PC-9 (cell line): ENCODE measurements at regions not wholly inside any gene's neighbourhood (a gene's known extent, or its start where the extent isn't known, plus 50 kb on each side); places are given as distances from the start of the nearest gene placed in this dataset.

Experiments used
- BruUV-seq: library from RNA; stranded (reverse); fragments of 400-500 nt; replicated peaks from 2 replicates; lab custom pipeline; 2021; lab: Mats Ljungman, UMichigan
- CTCF ChIA-PET: fragments of 300-600 bp; sonication (Branson Sonifier 250); formaldehyde crosslinking; loops from one replicate; lab custom pipeline; 2022; ENCODE audit warnings: antibody characterized with exemption; lab: Charles Lee
- POLR2A ChIA-PET: fragments of 300-600 bp; sonication (Branson Sonifier 250); formaldehyde crosslinking; loops from one replicate; lab custom pipeline; 2022; ENCODE audit warnings: antibody characterized with exemption; ENCODE audit not compliant: unreplicated experiment; lab: Charles Lee
- DNase-seq, 2 experiments: peaks; one replicate each; pipeline versions ENCODE4 v3.0.0 to v3.0.0-alpha.2; 2015 to 2022; ENCODE audit warnings: mixed read lengths in 1 of 2
- H2AFZ ChIP-seq: fragments of 200-600 bp; sonication (generic); 2 replicates; pipeline ENCODE4 v1.8.1; 2017; ENCODE audit warnings: antibody characterized with exemption
- H3F3A ChIP-seq: fragments of 200-600 bp; sonication (generic); 2 replicates; pipeline ENCODE4 v1.8.1; 2017; ENCODE audit warnings: antibody characterized with exemption, mild to moderate bottlenecking, low read depth; ENCODE audit not compliant: insufficient read depth
- H3K27ac ChIP-seq: fragments of 200-600 bp; sonication (generic); 2 replicates; pipeline ENCODE4 v1.6.1; 2016; ENCODE audit warnings: mixed run types
- H3K27me3 ChIP-seq: fragments of 200-600 bp; sonication (generic); 2 replicates; pipeline ENCODE4 v1.6.1; 2016; ENCODE audit warnings: low read depth, mixed run types; ENCODE audit not compliant: insufficient read depth
- H3K36me3 ChIP-seq: fragments of 200-600 bp; sonication (generic); 2 replicates; pipeline ENCODE4 v1.6.1; 2016; ENCODE audit warnings: low read depth, mixed run types
- H3K4me1 ChIP-seq: fragments of 200-600 bp; sonication (generic); replicated peaks from 2 replicates; pipeline ENCODE4 v1.6.1; 2016; ENCODE audit warnings: mixed run types; ENCODE audit not compliant: insufficient read depth
- H3K4me2 ChIP-seq: fragments of 200-600 bp; sonication (generic); 2 replicates; pipeline ENCODE4 v1.6.1; 2017; ENCODE audit warnings: mixed run types
- H3K4me3 ChIP-seq: fragments of 200-600 bp; sonication (generic); 2 replicates; pipeline ENCODE4 v1.6.1; 2016; ENCODE audit warnings: mixed run types
- H3K79me2 ChIP-seq: fragments of 200-600 bp; sonication (generic); 2 replicates; pipeline ENCODE4 v1.6.1; 2017; ENCODE audit warnings: low read depth, mixed run types
- H3K9me2 ChIP-seq: fragments of 200-600 bp; sonication (generic); 2 replicates; pipeline ENCODE4 v1.8.1; 2017; ENCODE audit warnings: mild to moderate bottlenecking; ENCODE audit not compliant: insufficient read depth
- H3K9me3 ChIP-seq: fragments of 200-600 bp; sonication (generic); 2 replicates; pipeline ENCODE4 v1.8.1; 2016; ENCODE audit warnings: low read depth; ENCODE audit not compliant: insufficient read depth
- H4K20me1 ChIP-seq: fragments of 200-600 bp; sonication (generic); 2 replicates; pipeline ENCODE4 v1.8.1; 2017; ENCODE audit not compliant: insufficient read depth
- EZH2 ChIP-seq: fragments of 200-600 bp; sonication (generic); IDR thresholded peaks from 2 replicates; pipeline ENCODE4 v1.8.0; 2017; ENCODE audit warnings: antibody characterized with exemption, low read depth
- intact Hi-C: fragments of 100-400 bp; cut with micrococcal nuclease; formaldehyde crosslinking; loops from one replicate; pipeline ENCODE4 v1.10.0; 2022; ENCODE audit not compliant: unreplicated experiment
- TF ChIP-seq, protein P1 (sequence below): fragments of 200-600 bp; sonication (generic); conservative IDR thresholded peaks from 2 replicates; pipeline ENCODE4 v1.6.1; 2017; ENCODE audit warnings: mixed run types, antibody characterized with exemption, mild to moderate bottlenecking, moderate library complexity

DNA sequence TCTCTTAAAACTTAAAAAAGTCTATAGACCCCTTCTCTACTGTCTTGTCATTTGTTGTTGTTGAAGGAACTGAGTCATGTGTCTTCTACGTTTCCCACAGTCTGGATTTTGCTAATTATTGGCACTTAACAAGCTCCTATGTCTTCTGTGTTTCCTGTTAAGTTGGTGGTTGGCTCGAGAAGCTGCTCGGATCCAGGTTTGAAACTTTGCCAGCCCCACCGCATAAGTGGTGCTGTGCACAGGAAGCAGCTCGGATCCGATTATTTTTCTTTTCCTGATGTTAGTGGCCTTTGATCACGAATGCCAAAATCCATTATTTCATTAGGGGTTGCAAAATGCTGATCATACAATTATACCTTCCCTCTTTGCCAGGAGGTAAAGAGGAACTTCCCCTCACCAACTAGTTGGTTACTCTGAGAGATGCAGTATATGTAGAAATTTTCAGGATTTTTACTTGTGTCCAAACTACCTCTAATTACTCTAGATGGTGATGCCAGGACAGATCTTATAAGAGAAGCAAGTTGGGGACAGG is 186.5 kb downstream of the NSG2 start:
- Histone ChIP-seq H2AFZ (no peak overlapping the region), H3K4me1 (no peaks in the 10 kb centered on the region), H3K4me2 (no peak overlapping the region), H3K79me2 (no peaks in the 10 kb centered on the region), H3K36me3 (no peaks in the 10 kb centered on the region), H3F3A (no peaks in the 10 kb centered on the region), H3K4me3 (no peak overlapping the region), H3K9me2 (no peaks in the 10 kb centered on the region), H3K27ac (no peak overlapping the region), H3K9me3 (no peaks in the 10 kb centered on the region), H3K27me3 (peaks cover 58% of the 10 kb centered on the region), H4K20me1 (no peaks in the 10 kb centered on the region)
- no TSS peak for BruUV-seq
- CTCF ChIA-PET = no interaction called here
- DNase-seq = no peak
- POLR2A ChIA-PET = no interaction called here
- intact Hi-C loops = no loop called here
- TF ChIP-seq EZH2 = no peak
- TF ChIP-seq, protein P1, sequence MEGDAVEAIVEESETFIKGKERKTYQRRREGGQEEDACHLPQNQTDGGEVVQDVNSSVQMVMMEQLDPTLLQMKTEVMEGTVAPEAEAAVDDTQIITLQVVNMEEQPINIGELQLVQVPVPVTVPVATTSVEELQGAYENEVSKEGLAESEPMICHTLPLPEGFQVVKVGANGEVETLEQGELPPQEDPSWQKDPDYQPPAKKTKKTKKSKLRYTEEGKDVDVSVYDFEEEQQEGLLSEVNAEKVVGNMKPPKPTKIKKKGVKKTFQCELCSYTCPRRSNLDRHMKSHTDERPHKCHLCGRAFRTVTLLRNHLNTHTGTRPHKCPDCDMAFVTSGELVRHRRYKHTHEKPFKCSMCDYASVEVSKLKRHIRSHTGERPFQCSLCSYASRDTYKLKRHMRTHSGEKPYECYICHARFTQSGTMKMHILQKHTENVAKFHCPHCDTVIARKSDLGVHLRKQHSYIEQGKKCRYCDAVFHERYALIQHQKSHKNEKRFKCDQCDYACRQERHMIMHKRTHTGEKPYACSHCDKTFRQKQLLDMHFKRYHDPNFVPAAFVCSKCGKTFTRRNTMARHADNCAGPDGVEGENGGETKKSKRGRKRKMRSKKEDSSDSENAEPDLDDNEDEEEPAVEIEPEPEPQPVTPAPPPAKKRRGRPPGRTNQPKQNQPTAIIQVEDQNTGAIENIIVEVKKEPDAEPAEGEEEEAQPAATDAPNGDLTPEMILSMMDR = no peak

DNA sequence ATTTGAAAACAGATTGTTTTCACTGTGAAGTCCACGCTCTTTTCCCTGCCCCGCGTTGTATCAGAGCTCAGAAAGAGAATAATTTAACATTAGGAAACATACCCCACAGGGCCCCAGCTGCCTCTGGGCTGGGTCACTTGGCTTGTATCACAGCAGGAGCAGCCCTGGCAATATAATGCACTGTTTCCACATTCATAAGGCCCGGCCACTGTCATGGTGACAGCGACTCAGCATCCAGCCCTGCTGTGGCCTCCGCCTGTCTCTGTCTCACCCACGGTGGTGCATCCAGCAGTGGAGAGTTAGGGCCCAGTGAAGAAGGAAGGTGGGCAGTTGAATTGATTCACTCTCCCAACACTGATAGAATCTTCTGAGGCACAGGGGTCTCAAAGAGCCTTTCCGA is 188.9 kb downstream of the NSG2 start:
- Histone ChIP-seq H3F3A (no peaks in the 10 kb centered on the region), H4K20me1 (no peaks in the 10 kb centered on the region), H2AFZ (no peak overlapping the region), H3K4me2 (no peak overlapping the region), H3K36me3 (no peaks in the 10 kb centered on the region), H3K27ac (no peak overlapping the region), H3K9me2 (no peaks in the 10 kb centered on the region), H3K79me2 (no peaks in the 10 kb centered on the region), H3K27me3 (peaks cover 69% of the 10 kb centered on the region), H3K4me1 (no peaks in the 10 kb centered on the region), H3K4me3 (no peak overlapping the region), H3K9me3 (no peaks in the 10 kb centered on the region)
- no peak for TF ChIP-seq EZH2
- TF ChIP-seq, protein P1 = no peak
- ChIA-PET POLR2A (no interaction called here), CTCF (no interaction called here)
- no peak for DNase-seq
- intact Hi-C loops = no loop called here
- no TSS peak for BruUV-seq

- H3K4me1 ChIP-seq = no peaks in the 10 kb centered on the region
Measured at GRCh38 chr5:174235221-174236011, 189.9 kb downstream of the NSG2 start.

More at GRCh38 chr5:174235221-174236011, 189.9 kb downstream of the NSG2 start:
- Histone ChIP-seq H3K36me3 (no peaks in the 10 kb centered on the region), H3K27ac (no peak overlapping the region), H3K4me2 (no peak overlapping the region), H2AFZ (no peak overlapping the region), H3K4me3 (no peak overlapping the region), H3K27me3 (peaks cover 77% of the 10 kb centered on the region), H3K9me2 (no peaks in the 10 kb centered on the region), H3F3A (no peaks in the 10 kb centered on the region), H3K9me3 (no peaks in the 10 kb centered on the region), H3K79me2 (no peaks in the 10 kb centered on the region), H4K20me1 (no peaks in the 10 kb centered on the region)
- CTCF ChIA-PET = no interaction called here
- POLR2A ChIA-PET = no interaction called here
- no TSS peak for BruUV-seq
- TF ChIP-seq, protein P1 = no peak
- no peak for TF ChIP-seq EZH2
- DNase-seq = no peak
- intact Hi-C loops = no loop called here
